H1 (cell line): ENCODE measurements at regions not wholly inside any gene's neighbourhood (a gene's known extent, or its start where the extent isn't known, plus 50 kb on each side); places are given as distances from the start of the nearest gene placed in this dataset.

Experiments
- CHD7 ChIP-seq: fragments of 300-600 bp; sonication (generic); IDR thresholded peaks from 2 replicates; pipeline ENCODE4 v1.7.1; 2012; ENCODE audit warnings: low read length, moderate library complexity, mild to moderate bottlenecking, inconsistent platforms; ENCODE audit not compliant: insufficient replicate concordance
- JUND ChIP-seq: IDR thresholded peaks from 2 replicates; pipeline ENCODE4 v1.6.1; 2011; ENCODE audit warnings: mild to moderate bottlenecking, improper control_type of control experiment, low read length
- MAX ChIP-seq: IDR thresholded peaks from 2 replicates; pipeline ENCODE4 v1.6.1; 2012; ENCODE audit warnings: inconsistent platforms
- SP1 ChIP-seq: IDR thresholded peaks from 2 replicates; pipeline ENCODE4 v1.6.1; 2011; ENCODE audit warnings: low read depth, low read length
- TBP ChIP-seq: IDR thresholded peaks from 2 replicates; pipeline ENCODE4 v1.6.1; 2011; ENCODE audit warnings: low read depth, low read length, improper control_type of control experiment
- YY1 ChIP-seq: IDR thresholded peaks from 2 replicates; pipeline ENCODE4 v1.6.1; 2011; ENCODE audit warnings: low read depth, mild to moderate bottlenecking, low read length

DNA sequence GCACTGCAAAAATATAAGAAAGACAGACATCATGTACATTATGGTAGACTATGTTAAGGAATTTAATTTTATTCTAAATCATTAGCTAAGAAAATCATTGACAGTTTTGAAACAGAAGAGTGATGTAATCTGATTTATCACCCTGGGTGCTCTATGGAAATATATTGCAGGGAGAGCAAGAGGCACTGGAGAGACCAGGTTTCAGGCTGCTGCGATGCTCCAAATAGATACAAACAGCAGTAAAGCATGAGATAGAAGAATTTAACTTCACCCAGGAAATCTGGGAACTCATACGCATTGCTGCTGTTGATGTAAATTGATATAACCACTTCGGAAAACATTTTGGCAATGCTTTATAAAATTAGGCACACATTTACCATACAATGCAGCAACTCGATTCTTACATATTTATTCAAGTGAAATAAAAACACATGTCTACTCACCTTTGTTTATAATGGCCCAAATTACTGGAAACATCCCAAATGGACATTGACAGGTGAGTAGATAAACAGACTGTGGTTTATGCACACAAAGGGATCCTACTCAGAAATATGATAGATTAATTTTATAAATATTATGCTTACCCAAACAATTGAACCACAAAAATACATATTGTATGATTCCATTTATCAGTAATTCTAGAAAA is 535.1 kb upstream of the CHORDC1 start (continued):
- TF ChIP-seq CHD7, result no peak
- TF ChIP-seq SP1, result no peak
- no peak for TF ChIP-seq YY1
- no peak for TF ChIP-seq JUND
- no peak for TF ChIP-seq TBP
- TF ChIP-seq MAX, result no peak
